A549 (cell line): ENCODE measurements at regions not wholly inside any gene's neighbourhood (a gene's known extent, or its start where the extent isn't known, plus 50 kb on each side); places are given as distances from the start of the nearest gene placed in this dataset.

Experiments used
- ATAC-seq, 2 experiments: fragments of 200-7000 bp in 1 of 2; fragments of >200 bp in 1 of 2; cut with Nextera tagmentation in 1 of 2; cut with Tn5 transposase in 1 of 2; 3 replicates each; pipeline versions ENCODE4 v1.8.0 to v1.9.1; 2018 to 2020; ENCODE audit warnings: mild to moderate bottlenecking in 1 of 2, moderate library complexity in 1 of 2
- CTCF ChIA-PET: fragments of 300-600 bp; sonication (Branson Sonifier 250); formaldehyde crosslinking; extraction: SDS; loops from one replicate; lab custom pipeline; 2021; ENCODE audit warnings: antibody characterized with exemption, inconsistent platforms; lab: Yijun Ruan, JAX
- POLR2A ChIA-PET: fragments of 350-600 bp; formaldehyde crosslinking; extraction: SDS; loops from one replicate; lab custom pipeline; 2021; ENCODE audit warnings: antibody characterized with exemption, inconsistent platforms; lab: Yijun Ruan, JAX
- DNase-seq, 2 experiments: peaks; one replicate each; pipeline versions ENCODE4 v3.0.0 to v3.0.0-alpha.2; 2011 to 2016; ENCODE audit warnings: low read depth in 1 of 2, low spot score in 1 of 2
- FAIRE-seq: peaks from 2 replicates; lab custom pipeline; 2011; peaks lifted over from hg19 to GRCh38; lab: Jason Lieb, UNC
- H3K27ac ChIP-seq, 2 experiments: fragments of >200 bp; sonication (Bioruptor Twin); formaldehyde crosslinking; 3 replicates each; pipeline ENCODE4 v1.5.1; 2016 to 2017
- H3K4me1 ChIP-seq: fragments of >200 bp; sonication (Bioruptor Twin); formaldehyde crosslinking; 3 replicates; pipeline ENCODE4 v1.6.1; 2016
- H3K4me2 ChIP-seq: fragments of >200 bp; sonication (Bioruptor Twin); formaldehyde crosslinking; 3 replicates; pipeline ENCODE4 v1.6.1; 2016
- H3K4me3 ChIP-seq: fragments of >200 bp; sonication (Bioruptor Twin); formaldehyde crosslinking; 3 replicates; pipeline ENCODE4 v1.5.1; 2016
- H3K9me3 ChIP-seq: fragments of >200 bp; sonication (Bioruptor Twin); formaldehyde crosslinking; 3 replicates; pipeline ENCODE4 v1.6.1; 2016
- BHLHE40 ChIP-seq: IDR thresholded peaks from 2 replicates; pipeline ENCODE4 v1.6.1; 2012; ENCODE audit warnings: low read depth, low read length, inconsistent platforms
- CBX8 ChIP-seq: fragments of 200-600 bp; sonication (generic); IDR thresholded peaks from 2 replicates; pipeline ENCODE4 v1.6.1; 2016
- CHD4 ChIP-seq: fragments of 200-600 bp; sonication (generic); IDR thresholded peaks from 2 replicates; pipeline ENCODE4 v1.6.1; 2016; ENCODE audit warnings: antibody characterized with exemption, mild to moderate bottlenecking, borderline replicate concordance
- EP300 ChIP-seq, 2 experiments: fragments of >200 bp; sonication (Bioruptor Twin); formaldehyde crosslinking; IDR thresholded peaks; 2 replicates in 1 of 2; 3 replicates in 1 of 2; pipeline ENCODE4 v1.6.1; 2016 to 2017
- ESRRA ChIP-seq: fragments of 150-350 bp; IDR thresholded peaks from 2 replicates; pipeline ENCODE4 v1.6.1; 2014; ENCODE audit warnings: mild to moderate bottlenecking, low read length, borderline replicate concordance
- FOSB ChIP-seq: fragments of 250-450 bp; sonication (Bioruptor Pico); IDR thresholded peaks from 2 replicates; pipeline ENCODE4 v1.5.0; 2020; ENCODE audit warnings: mild to moderate bottlenecking, moderate library complexity
- FOSL2 ChIP-seq, 2 experiments: fragments of 450-650 bp in 1 of 2; fragments of >200 bp in 1 of 2; sonication (Bioruptor Twin) in 1 of 2; formaldehyde crosslinking; IDR thresholded peaks; 2 replicates each; pipeline versions ENCODE4 v1.5.0 to v1.6.1; 2016 to 2020; ENCODE audit warnings: mild to moderate bottlenecking in 1 of 2, moderate library complexity in 1 of 2
- GATA3 ChIP-seq: IDR thresholded peaks from 2 replicates; pipeline ENCODE4 v1.6.1; 2012; ENCODE audit warnings: borderline replicate concordance
- HDAC2 ChIP-seq: fragments of 200-600 bp; sonication (generic); IDR thresholded peaks from 2 replicates; pipeline ENCODE4 v1.6.1; 2016
- HOXB13 ChIP-seq: fragments of 250-450 bp; sonication (Bioruptor Pico); IDR thresholded peaks from 2 replicates; pipeline ENCODE4 v1.5.0; 2020; ENCODE audit warnings: low read depth, mild to moderate bottlenecking, moderate library complexity
- JUN ChIP-seq, 2 experiments: fragments of >200 bp; sonication (Bioruptor Twin); formaldehyde crosslinking; IDR thresholded peaks; 2 replicates in 1 of 2; 3 replicates in 1 of 2; pipeline ENCODE4 v1.6.1; 2016 to 2017
- JUNB ChIP-seq: fragments of >200 bp; sonication (Bioruptor Twin); formaldehyde crosslinking; IDR thresholded peaks from 2 replicates; pipeline ENCODE4 v1.6.1; 2016
- KDM1A ChIP-seq: fragments of 200-600 bp; sonication (generic); IDR thresholded peaks from 2 replicates; pipeline ENCODE4 v1.6.1; 2016; ENCODE audit warnings: low read depth, mild to moderate bottlenecking
- MAFK ChIP-seq: fragments of 450-650 bp; IDR thresholded peaks from 2 replicates; pipeline ENCODE4 v1.6.1; 2014; ENCODE audit not compliant: partially characterized antibody
- MYC ChIP-seq: IDR thresholded peaks from 2 replicates; pipeline ENCODE4 v1.6.1; 2012; ENCODE audit warnings: mild to moderate bottlenecking, inconsistent platforms, low read length, improper control_type of control experiment, borderline replicate concordance
- NFE2L2 ChIP-seq: fragments of 150-350 bp; conservative IDR thresholded peaks from 2 replicates; pipeline ENCODE4 v1.6.1; 2014; ENCODE audit warnings: low read length
- PHF8 ChIP-seq: fragments of 200-600 bp; sonication (generic); IDR thresholded peaks from 2 replicates; pipeline ENCODE4 v1.6.1; 2016; ENCODE audit warnings: low read depth, mild to moderate bottlenecking, antibody characterized with exemption, moderate library complexity, borderline replicate concordance
- POLR2A ChIP-seq: IDR thresholded peaks from 2 replicates; pipeline ENCODE4 v1.6.1; 2012; ENCODE audit warnings: mild to moderate bottlenecking, low read length
- RARB ChIP-seq: fragments of 250-450 bp; sonication (Bioruptor Pico); IDR thresholded peaks from 2 replicates; pipeline ENCODE4 v1.8.0; 2021; ENCODE audit warnings: mild to moderate bottlenecking, moderate library complexity
- RFX5 ChIP-seq: fragments of 450-650 bp; IDR thresholded peaks from 2 replicates; pipeline ENCODE4 v1.7.1; 2014; ENCODE audit warnings: antibody characterized with exemption, mild to moderate bottlenecking, moderate library complexity
- ZC3H11A ChIP-seq: fragments of 450-650 bp; IDR thresholded peaks from 2 replicates; pipeline ENCODE4 v1.6.1; 2014; ENCODE audit warnings: antibody characterized with exemption, mild to moderate bottlenecking
- ZFP36 ChIP-seq: fragments of 450-650 bp; IDR thresholded peaks from 2 replicates; pipeline ENCODE4 v1.6.1; 2014; ENCODE audit warnings: borderline replicate concordance; ENCODE audit not compliant: partially characterized antibody
- WGBS: methylation state at CpG from one replicate; pipeline ENCODE4 v1.1.6; 2017; ENCODE audit errors: missing lambda C conversion rate; 5-methylcytosine and 5-hydroxymethylcytosine counted together
- TF ChIP-seq, protein P1 (sequence below): fragments of 250-450 bp; sonication (Bioruptor Pico); IDR thresholded peaks from 2 replicates; pipeline ENCODE4 v1.5.0; 2021; ENCODE audit warnings: mild to moderate bottlenecking, moderate library complexity, borderline replicate concordance
- TF ChIP-seq, protein P2 (sequence below): fragments of >200 bp; sonication (Bioruptor Twin); formaldehyde crosslinking; IDR thresholded peaks from 2 replicates; pipeline ENCODE4 v1.6.1; 2016
- TF ChIP-seq, protein P3 (sequence below): fragments of >200 bp; sonication (Bioruptor Twin); formaldehyde crosslinking; IDR thresholded peaks from 3 replicates; pipeline ENCODE4 v1.5.1; 2016
- TF ChIP-seq, protein P4 (sequence below): IDR thresholded peaks from 2 replicates; pipeline ENCODE4 v1.6.1; 2012

DNA sequence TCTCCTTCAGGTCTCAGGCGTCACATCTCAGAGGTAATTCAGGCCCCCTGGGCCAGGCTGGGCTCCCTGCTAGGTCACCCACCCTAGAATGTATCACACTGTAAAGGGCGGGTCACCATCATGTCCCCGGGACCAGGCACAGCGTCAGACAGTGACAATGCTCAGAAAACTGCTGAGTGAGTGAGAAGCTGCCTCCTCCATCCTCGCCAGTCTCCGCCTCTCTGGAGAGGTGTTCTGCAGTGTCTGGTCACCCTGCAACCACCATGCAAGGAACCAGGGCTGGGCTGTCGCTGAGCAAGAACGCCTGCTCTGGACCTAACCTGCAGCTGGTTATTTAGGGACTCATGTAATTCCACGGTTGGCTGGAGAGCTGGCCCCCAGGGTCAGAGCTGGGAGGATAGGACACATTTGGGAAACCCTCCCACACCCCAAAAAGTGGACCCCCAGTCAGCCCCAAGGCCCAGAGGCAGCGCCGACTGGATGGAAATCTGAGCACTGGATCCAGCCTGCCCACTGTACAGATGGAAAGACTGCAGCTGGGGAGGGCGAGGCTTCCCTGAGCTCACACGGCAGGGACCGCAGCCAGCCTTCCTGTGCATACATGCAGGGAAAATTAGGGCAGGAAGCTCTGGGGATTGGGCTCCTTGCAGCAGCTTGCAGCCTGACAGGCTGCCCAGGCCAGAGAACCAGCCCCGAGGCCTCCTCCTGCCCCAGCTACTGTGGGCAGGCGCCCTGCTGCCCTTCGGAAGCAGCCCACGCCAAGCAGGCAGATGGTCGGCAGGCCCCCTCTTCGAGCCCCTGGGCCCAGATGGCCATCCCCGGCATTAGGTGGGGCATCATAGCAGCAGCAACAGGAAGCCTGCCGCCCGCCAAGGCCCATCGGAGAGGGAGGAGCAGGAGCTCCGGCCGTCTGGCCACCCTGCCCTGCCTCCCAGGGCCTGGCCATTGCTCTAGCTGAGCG is 105.4 kb upstream of the ZMIZ1 start:
- Histone ChIP-seq H3K27ac (peak overlapping the region; percentile 81 to 90; a peak in 5 of 6 replicates), H3K4me2 (no peak overlapping the region), H3K9me3 (no peaks in the 10 kb centered on the region), H3K4me1 (peaks cover 43% of the 10 kb centered on the region), H3K4me3 (no peak overlapping the region)
- 90% methylated on average over 15 of the region's 27 CpGs for WGBS
- ATAC-seq (peak in 1 of 2 experiments; percentile 8; a peak in 1 of 6 replicates), FAIRE-seq (no peak), DNase-seq (no peak)
- ChIA-PET POLR2A (interaction anchor here (4.4 kb wide), 1 partner anchor 11 kb away, joined by 34 read pairs; no protein-coding TSS in a partner anchor), CTCF (interaction anchor here (0.9 to 4.6 kb wide), 9 partner anchors 8 to 232 kb away, joined by 3 to 16 read pairs (median 3); no protein-coding TSS in a partner anchor)
- TF ChIP-seq MAFK (peak; percentile 40), JUN (IDR thresholded peaks at IDR 0.05) (no peak), JUNB (no peak), PHF8 (no peak), RARB (CRISPR knock-in tag) (no peak)

DNA sequence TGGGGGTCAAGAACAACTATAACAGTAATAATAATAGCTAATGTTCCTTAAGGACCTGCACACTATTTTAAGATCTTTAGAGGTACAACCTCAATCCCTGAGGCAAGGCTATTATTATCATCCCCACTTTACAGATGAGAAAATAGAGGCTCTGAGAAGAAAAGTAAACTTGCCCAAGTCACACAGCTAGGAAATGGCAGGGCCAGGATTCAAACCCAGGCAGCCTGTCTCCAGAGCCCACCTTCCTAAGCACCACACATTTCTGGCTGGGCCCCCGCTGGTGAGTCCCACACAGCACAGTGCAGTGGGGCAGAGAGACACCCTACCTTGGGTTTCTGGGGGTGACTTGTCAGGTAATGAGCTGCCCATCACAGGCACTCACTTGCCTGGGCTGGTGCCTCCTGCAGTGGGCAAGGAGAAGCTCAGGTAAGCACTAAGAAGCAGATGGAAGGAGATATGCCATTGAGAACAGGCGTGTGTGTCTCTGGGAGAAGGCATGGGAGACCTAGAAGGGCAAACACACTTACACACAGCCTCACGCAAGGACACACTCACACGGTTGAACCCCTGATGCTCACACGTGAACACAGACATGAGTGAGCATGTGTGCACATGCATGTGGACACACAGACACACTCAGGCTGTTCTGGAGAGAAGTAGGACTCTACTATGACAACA is 104.4 kb upstream of the ZMIZ1 start:
- peak; percentile 16 to 42; a peak in 5 of 6 replicates for ATAC-seq
- Histone ChIP-seq H3K27ac (peak overlapping the region; percentile 81 to 90), H3K4me3 (no peak overlapping the region)
- TF ChIP-seq KDM1A (peak; percentile 90), POLR2A (no peak), CHD4 (0 out of 2 replicates have a peak, but pooled peaks have one; percentile 30), EP300 (IDR thresholded peaks at IDR 0.05) (no peak), HDAC2 (peak; percentile 74; the same call in 1 of the 2 replicates)
- TF ChIP-seq, protein P1, sequence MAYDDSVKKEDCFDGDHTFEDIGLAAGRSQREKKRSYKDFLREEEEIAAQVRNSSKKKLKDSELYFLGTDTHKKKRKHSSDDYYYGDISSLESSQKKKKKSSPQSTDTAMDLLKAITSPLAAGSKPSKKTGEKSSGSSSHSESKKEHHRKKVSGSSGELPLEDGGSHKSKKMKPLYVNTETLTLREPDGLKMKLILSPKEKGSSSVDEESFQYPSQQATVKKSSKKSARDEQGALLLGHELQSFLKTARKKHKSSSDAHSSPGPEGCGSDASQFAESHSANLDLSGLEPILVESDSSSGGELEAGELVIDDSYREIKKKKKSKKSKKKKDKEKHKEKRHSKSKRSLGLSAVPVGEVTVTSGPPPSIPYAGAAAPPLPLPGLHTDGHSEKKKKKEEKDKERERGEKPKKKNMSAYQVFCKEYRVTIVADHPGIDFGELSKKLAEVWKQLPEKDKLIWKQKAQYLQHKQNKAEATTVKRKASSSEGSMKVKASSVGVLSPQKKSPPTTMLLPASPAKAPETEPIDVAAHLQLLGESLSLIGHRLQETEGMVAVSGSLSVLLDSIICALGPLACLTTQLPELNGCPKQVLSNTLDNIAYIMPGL: no peak
- TF ChIP-seq, all 56 proteins: peak for 3
- Histone ChIP-seq H3K9me3 (no peaks in the 10 kb centered on the region), H3K4me2 (peak overlapping the region; percentile 69), H3K4me1 (peaks cover 43% of the 10 kb centered on the region)
- ChIA-PET CTCF (interaction anchor here (0.6 to 4.6 kb wide), 10 partner anchors 10 to 917 kb away, joined by 3 to 16 read pairs (median 3); no protein-coding TSS in a partner anchor), POLR2A (interaction anchor here (1.3 to 4.4 kb wide), 2 partner anchors 10 to 103 kb away, joined by 4 to 34 read pairs; no protein-coding TSS in a partner anchor)
- DNase-seq (peak in 1 of 2 experiments; percentile 29), FAIRE-seq (no peak)
- WGBS: 55% methylated on average over 5 of the region's 5 CpGs

DNA sequence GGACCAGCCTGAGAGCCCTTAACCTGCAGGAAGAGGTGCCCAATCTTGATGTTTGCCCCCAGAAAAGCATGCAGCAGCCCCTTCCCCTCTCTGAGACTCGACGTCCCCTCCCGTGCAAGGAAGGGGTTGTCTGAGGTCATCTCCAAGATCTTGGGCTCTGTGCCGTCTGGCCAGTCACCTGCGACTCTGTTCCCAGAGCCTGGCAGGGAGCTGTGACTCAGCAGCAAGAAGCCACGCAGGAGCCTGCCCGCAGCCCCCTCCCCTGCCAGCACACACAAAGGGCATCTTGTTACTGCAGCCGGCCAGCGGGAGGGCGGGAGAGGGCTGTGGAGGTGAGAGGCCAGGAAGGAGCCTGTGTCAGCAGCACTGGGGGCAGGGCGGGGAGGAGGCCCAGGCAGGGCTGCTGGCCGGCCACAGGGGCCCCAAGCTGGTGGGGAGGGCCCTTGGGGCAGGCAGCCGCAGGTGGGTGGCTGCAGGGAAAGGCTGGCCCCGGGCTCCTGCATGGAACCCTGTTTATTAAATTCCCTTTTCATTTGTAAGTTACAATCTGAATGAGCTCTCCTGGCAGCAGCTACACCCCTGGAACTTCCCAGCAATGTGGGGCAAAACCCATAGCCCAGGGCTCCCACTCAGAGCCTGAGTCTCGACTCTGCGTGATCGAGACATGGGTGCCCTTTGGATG is 103.7 kb upstream of the ZMIZ1 start:
- H3K9me3 ChIP-seq: no peaks in the 10 kb centered on the region
- ChIA-PET CTCF (interaction anchor here (0.5 to 4.5 kb wide), 11 partner anchors 8 to 947 kb away, joined by 3 to 15 read pairs (median 3); no protein-coding TSS in a partner anchor), POLR2A (interaction anchor here (1.3 to 4.4 kb wide), 2 partner anchors 9 to 102 kb away, joined by 4 to 34 read pairs; no protein-coding TSS in a partner anchor)
- H3K4me2 ChIP-seq: peak overlapping the region; percentile 69
- no peak for FAIRE-seq
- 10% methylated on average over 13 of the region's 17 CpGs for WGBS
- peaks cover 43% of the 10 kb centered on the region for H3K4me1 ChIP-seq
- DNase-seq: peak; percentile 63 to 86
- H3K27ac ChIP-seq: peak overlapping the region; percentile 81 to 90
- H3K4me3 ChIP-seq: no peak overlapping the region
- ATAC-seq: peak; percentile 70 to 83
- TF ChIP-seq KDM1A (no peak), CBX8 (no peak), RFX5 (no peak), FOSL2 (IDR thresholded peaks at IDR 0.05) (no peak), FOSL2 (CRISPR knock-in tag; IDR thresholded peaks at IDR 0.05) (peak; percentile 61), FOSB (CRISPR knock-in tag) (no peak), JUN (IDR thresholded peaks at IDR 0.05) (peak in 1 of 2 experiments; percentile 47; a peak in 2 of 5 replicates), HOXB13 (CRISPR knock-in tag) (no peak), ESRRA (no peak), MAFK (peak; percentile 80), ZFP36 (no peak), GATA3 (peak; percentile 54; the same call in 1 of the 2 replicates), CHD4 (no peak), EP300 (IDR thresholded peaks at IDR 0.05) (peak; percentile 28 to 56; a peak in 2 of 5 replicates), MYC (0 out of 2 replicates have a peak, but pooled peaks have one; percentile 32), BHLHE40 (no peak), NFE2L2 (0 out of 2 replicates have a peak, but pooled peaks have one; percentile 42), RARB (CRISPR knock-in tag) (no peak), ZC3H11A (no peak)
- TF ChIP-seq, protein P2, sequence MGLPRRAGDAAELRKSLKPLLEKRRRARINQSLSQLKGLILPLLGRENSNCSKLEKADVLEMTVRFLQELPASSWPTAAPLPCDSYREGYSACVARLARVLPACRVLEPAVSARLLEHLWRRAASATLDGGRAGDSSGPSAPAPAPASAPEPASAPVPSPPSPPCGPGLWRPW: no peak
- TF ChIP-seq, protein P3, sequence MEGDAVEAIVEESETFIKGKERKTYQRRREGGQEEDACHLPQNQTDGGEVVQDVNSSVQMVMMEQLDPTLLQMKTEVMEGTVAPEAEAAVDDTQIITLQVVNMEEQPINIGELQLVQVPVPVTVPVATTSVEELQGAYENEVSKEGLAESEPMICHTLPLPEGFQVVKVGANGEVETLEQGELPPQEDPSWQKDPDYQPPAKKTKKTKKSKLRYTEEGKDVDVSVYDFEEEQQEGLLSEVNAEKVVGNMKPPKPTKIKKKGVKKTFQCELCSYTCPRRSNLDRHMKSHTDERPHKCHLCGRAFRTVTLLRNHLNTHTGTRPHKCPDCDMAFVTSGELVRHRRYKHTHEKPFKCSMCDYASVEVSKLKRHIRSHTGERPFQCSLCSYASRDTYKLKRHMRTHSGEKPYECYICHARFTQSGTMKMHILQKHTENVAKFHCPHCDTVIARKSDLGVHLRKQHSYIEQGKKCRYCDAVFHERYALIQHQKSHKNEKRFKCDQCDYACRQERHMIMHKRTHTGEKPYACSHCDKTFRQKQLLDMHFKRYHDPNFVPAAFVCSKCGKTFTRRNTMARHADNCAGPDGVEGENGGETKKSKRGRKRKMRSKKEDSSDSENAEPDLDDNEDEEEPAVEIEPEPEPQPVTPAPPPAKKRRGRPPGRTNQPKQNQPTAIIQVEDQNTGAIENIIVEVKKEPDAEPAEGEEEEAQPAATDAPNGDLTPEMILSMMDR: no peak
- TF ChIP-seq, protein P4, sequence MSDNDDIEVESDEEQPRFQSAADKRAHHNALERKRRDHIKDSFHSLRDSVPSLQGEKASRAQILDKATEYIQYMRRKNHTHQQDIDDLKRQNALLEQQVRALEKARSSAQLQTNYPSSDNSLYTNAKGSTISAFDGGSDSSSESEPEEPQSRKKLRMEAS: peak; percentile 47
